OCI-LY7 (cell line): ENCODE measurements at regions not wholly inside any gene's neighbourhood (a gene's known extent, or its start where the extent isn't known, plus 50 kb on each side); places are given as distances from the start of the nearest gene placed in this dataset.

Source experiments
- BruUV-seq: library from RNA; stranded (reverse); fragments of 400-500 nt; replicated peaks from 2 replicates; lab custom pipeline; 2021; lab: Mats Ljungman, UMichigan
- CTCF ChIA-PET: fragments of 300-600 bp; sonication (Branson Sonifier 250); formaldehyde crosslinking; loops from one replicate; lab custom pipeline; 2022; ENCODE audit warnings: antibody characterized with exemption; ENCODE audit not compliant: unreplicated experiment; lab: Charles Lee
- POLR2A ChIA-PET: fragments of 300-600 bp; sonication (Branson Sonifier 250); formaldehyde crosslinking; loops from one replicate; lab custom pipeline; 2022; ENCODE audit warnings: antibody characterized with exemption; lab: Charles Lee
- DNase-seq: peaks from one replicate; pipeline ENCODE4 v3.0.0-alpha.2; 2015; ENCODE audit warnings: low spot score
- H2AFZ ChIP-seq: fragments of 200-600 bp; sonication (generic), shearing (Covaris generic); 2 replicates; pipeline ENCODE4 v1.6.1; 2014; ENCODE audit warnings: mild to moderate bottlenecking, antibody characterized with exemption, low read length, moderate library complexity
- H3K27ac ChIP-seq: fragments of 200-600 bp; sonication (generic); 2 replicates; pipeline ENCODE4 v1.5.1; 2014; ENCODE audit warnings: mixed run types, low read depth, mild to moderate bottlenecking, moderate library complexity, low read length, inconsistent platforms; ENCODE audit not compliant: poor library complexity, severe bottlenecking
- H3K36me3 ChIP-seq: fragments of 200-600 bp; sonication (generic); 2 replicates; pipeline ENCODE4 v1.6.1; 2014; ENCODE audit warnings: mild to moderate bottlenecking, antibody characterized with exemption, low read length, moderate library complexity, mixed read lengths; ENCODE audit not compliant: insufficient read depth
- H3K4me1 ChIP-seq: fragments of 200-600 bp; sonication (generic); 2 replicates; pipeline ENCODE4 v1.5.1; 2014; ENCODE audit warnings: mild to moderate bottlenecking, low read length; ENCODE audit not compliant: insufficient read depth, poor library complexity, severe bottlenecking
- H3K4me2 ChIP-seq: fragments of 200-600 bp; sonication (generic); 2 replicates; pipeline ENCODE4 v1.6.1; 2014; ENCODE audit warnings: mild to moderate bottlenecking, low read length
- H3K4me3 ChIP-seq: fragments of 200-600 bp; sonication (generic); 2 replicates; pipeline ENCODE4 v1.5.1; 2014; ENCODE audit warnings: mild to moderate bottlenecking, low read depth, low read length; ENCODE audit not compliant: poor library complexity, severe bottlenecking
- H3K79me2 ChIP-seq: fragments of 200-600 bp; sonication (generic); 2 replicates; pipeline ENCODE4 v1.6.1; 2016; ENCODE audit warnings: low read depth, mild to moderate bottlenecking, low read length, moderate library complexity, mixed read lengths; ENCODE audit not compliant: insufficient read depth
- H3K9me2 ChIP-seq: fragments of 200-600 bp; sonication (generic); 2 replicates; pipeline ENCODE4 v1.6.1; 2016; ENCODE audit warnings: mild to moderate bottlenecking, low read length, mixed read lengths; ENCODE audit not compliant: insufficient read depth
- H3K9me3 ChIP-seq: fragments of 200-600 bp; sonication (generic); 2 replicates; pipeline ENCODE4 v1.6.1; 2014; ENCODE audit warnings: mild to moderate bottlenecking, mixed run types, low read length, mixed read lengths
- H4K20me1 ChIP-seq: fragments of 200-600 bp; sonication (generic); 2 replicates; pipeline ENCODE4 v1.6.1; 2014; ENCODE audit warnings: mild to moderate bottlenecking, antibody characterized with exemption, low read length, moderate library complexity, mixed read lengths; ENCODE audit not compliant: insufficient read depth
- EZH2phosphoT487 ChIP-seq: fragments of 200-600 bp; sonication (generic); IDR thresholded peaks from 2 replicates; pipeline ENCODE4 v1.6.1; 2018; ENCODE audit warnings: low read depth, borderline replicate concordance, mild to moderate bottlenecking, mixed run types, antibody characterized with exemption, low read length, moderate library complexity, mixed read lengths
- intact Hi-C: fragments of 100-400 bp; cut with micrococcal nuclease; formaldehyde crosslinking; loops from one replicate; pipeline ENCODE4 v1.10.0; 2022; ENCODE audit not compliant: unreplicated experiment
- TF ChIP-seq, protein P1 (sequence below): fragments of 200-600 bp; sonication (generic); conservative IDR thresholded peaks from 2 replicates; pipeline ENCODE4 v1.5.1; 2014; ENCODE audit warnings: mild to moderate bottlenecking, antibody characterized with exemption, low read length, moderate library complexity, mixed read lengths

DNA sequence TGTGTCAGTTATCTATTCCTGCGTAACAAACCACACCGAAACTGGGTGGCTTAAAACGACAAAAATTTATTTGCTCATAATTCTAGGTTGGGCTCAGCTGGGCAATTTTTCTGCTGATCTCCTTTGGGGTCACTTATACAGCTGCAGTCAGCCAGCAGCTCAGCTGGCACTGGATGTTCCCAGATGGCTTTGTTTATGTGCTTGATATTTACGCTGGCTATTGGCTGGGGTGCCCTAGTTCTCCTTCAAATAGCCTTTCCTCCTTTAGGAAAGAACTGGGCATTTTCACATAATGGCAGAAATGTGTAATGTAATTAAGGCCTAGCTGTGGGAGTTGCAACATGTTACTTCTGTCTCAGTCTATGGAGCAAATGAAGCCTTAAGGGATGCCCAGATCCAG lies 142.2 kb downstream of the B3GNT2 start:
- Histone ChIP-seq H3K36me3 (no peaks in the 10 kb centered on the region), H3K27ac (no peak overlapping the region), H3K9me3 (no peaks in the 10 kb centered on the region), H3K4me2 (no peak overlapping the region), H4K20me1 (no peaks in the 10 kb centered on the region), H3K79me2 (no peaks in the 10 kb centered on the region), H3K4me3 (no peak overlapping the region), H3K4me1 (no peaks in the 10 kb centered on the region), H2AFZ (no peak overlapping the region), H3K9me2 (no peaks in the 10 kb centered on the region)
- TF ChIP-seq, protein P1, sequence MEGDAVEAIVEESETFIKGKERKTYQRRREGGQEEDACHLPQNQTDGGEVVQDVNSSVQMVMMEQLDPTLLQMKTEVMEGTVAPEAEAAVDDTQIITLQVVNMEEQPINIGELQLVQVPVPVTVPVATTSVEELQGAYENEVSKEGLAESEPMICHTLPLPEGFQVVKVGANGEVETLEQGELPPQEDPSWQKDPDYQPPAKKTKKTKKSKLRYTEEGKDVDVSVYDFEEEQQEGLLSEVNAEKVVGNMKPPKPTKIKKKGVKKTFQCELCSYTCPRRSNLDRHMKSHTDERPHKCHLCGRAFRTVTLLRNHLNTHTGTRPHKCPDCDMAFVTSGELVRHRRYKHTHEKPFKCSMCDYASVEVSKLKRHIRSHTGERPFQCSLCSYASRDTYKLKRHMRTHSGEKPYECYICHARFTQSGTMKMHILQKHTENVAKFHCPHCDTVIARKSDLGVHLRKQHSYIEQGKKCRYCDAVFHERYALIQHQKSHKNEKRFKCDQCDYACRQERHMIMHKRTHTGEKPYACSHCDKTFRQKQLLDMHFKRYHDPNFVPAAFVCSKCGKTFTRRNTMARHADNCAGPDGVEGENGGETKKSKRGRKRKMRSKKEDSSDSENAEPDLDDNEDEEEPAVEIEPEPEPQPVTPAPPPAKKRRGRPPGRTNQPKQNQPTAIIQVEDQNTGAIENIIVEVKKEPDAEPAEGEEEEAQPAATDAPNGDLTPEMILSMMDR: no peak
- TF ChIP-seq EZH2phosphoT487: no peak
- intact Hi-C loops: no loop called here
- POLR2A ChIA-PET: interaction anchor here (1.1 kb wide), 1 partner anchor 19 kb away, joined by 3 read pairs; no protein-coding TSS in a partner anchor
- BruUV-seq: no TSS peak
- DNase-seq: no peak
- CTCF ChIA-PET: no interaction called here

DNA sequence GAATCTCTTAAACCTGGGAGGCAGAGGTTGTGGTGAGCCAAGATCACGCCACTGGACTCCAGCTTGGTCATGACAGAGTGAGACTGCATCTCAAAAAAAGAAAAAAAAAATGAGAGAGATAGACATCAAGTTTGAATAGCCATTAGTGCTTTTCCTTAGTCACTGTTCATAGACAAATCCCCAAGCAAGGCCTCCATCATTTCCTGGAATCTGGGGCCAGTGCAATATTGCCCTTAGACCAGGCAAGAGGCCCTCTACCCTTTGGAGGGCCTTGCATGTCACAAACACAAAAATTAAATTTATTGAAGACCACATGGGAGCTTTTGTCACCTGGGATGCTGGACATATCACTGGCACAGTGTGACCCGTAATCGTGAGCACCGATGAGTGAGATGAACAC lies 141.5 kb downstream of the B3GNT2 start:
- Histone ChIP-seq H3K9me2 (no peaks in the 10 kb centered on the region), H3K36me3 (no peaks in the 10 kb centered on the region), H3K4me3 (no peak overlapping the region), H4K20me1 (no peaks in the 10 kb centered on the region), H3K27ac (no peak overlapping the region), H3K4me1 (no peaks in the 10 kb centered on the region), H3K4me2 (no peak overlapping the region), H3K9me3 (no peaks in the 10 kb centered on the region), H2AFZ (no peak overlapping the region), H3K79me2 (no peaks in the 10 kb centered on the region)
- intact Hi-C loops: no loop called here
- no peak for TF ChIP-seq EZH2phosphoT487
- TF ChIP-seq, protein P1: no peak
- no TSS peak for BruUV-seq
- ChIA-PET POLR2A (interaction anchor here (0.7 to 0.8 kb wide), 2 partner anchors 8 to 40 kb away, joined by 3 to 5 read pairs; no protein-coding TSS in a partner anchor), CTCF (no interaction called here)
- no peak for DNase-seq

DNA sequence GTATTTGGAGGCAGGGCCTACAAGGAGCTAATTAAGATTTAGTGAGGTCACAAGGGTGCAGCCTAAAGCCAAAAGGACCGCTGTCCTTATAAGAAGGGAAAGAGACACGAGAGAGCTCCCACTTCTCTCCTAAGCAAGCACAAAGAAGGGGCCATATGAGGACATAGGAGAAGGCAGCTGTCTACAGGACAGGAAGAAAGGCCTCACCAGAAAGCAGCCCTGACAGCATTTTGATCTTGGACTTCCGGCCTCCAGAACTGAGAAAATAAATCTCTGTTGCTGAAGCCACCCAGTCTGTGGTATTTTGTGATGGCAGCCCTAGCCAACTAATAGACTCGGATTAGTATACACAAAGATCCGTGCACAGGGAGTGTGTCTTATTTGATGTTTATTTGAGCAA lies 139.7 kb downstream of the B3GNT2 start:
- Histone ChIP-seq H3K27ac (no peak overlapping the region), H4K20me1 (no peaks in the 10 kb centered on the region), H3K36me3 (no peaks in the 10 kb centered on the region), H3K9me3 (no peaks in the 10 kb centered on the region), H3K9me2 (no peaks in the 10 kb centered on the region), H2AFZ (no peak overlapping the region), H3K4me3 (no peak overlapping the region), H3K4me1 (no peaks in the 10 kb centered on the region), H3K79me2 (no peaks in the 10 kb centered on the region), H3K4me2 (no peak overlapping the region)
- ChIA-PET CTCF (no interaction called here), POLR2A (interaction anchor here (0.6 kb wide), 1 partner anchor 358 kb away, joined by 3 read pairs; no protein-coding TSS in a partner anchor)
- no TSS peak for BruUV-seq
- intact Hi-C loops: no loop called here
- no peak for DNase-seq
- TF ChIP-seq, protein P1: no peak
- TF ChIP-seq EZH2phosphoT487: no peak
